Activated naive CD8-positive, alpha-beta T cell treated with anti-CD3 and anti-CD28 coated beads, Interleukin-2, amount 50 U/mL, for 24 hours (primary cell): ENCODE measurements at regions not wholly inside any gene's neighbourhood (a gene's known extent, or its start where the extent isn't known, plus 50 kb on each side); places are given as distances from the start of the nearest gene placed in this dataset.
"Not testable (repeated sequence)": the region's sequence is repeated elsewhere in the genome, so short reads cannot be mapped to it uniquely, and the experiment has no call there.

Source experiments
- ATAC-seq: fragments of 150-1000 bp; cut with Tn5 transposase; one replicate; pipeline ENCODE4 v1.10.0; 2021
- DNase-seq: peaks from one replicate; pipeline ENCODE4 v3.0.0; 2021
- H3K27ac Mint-ChIP-seq: one replicate; pipeline ENCODE4 v1.8.0; 2021; ENCODE audit warnings: mild to moderate bottlenecking, mixed read lengths
- H3K27me3 Mint-ChIP-seq: one replicate; pipeline ENCODE4 v1.8.0; 2021; ENCODE audit warnings: mixed read lengths
- H3K36me3 Mint-ChIP-seq: one replicate; pipeline ENCODE4 v1.8.0; 2021; ENCODE audit warnings: low read depth, mixed read lengths
- H3K4me1 Mint-ChIP-seq: one replicate; pipeline ENCODE4 v1.8.0; 2021; ENCODE audit warnings: mixed read lengths
- H3K4me3 Mint-ChIP-seq: one replicate; pipeline ENCODE4 v1.8.0; 2021; ENCODE audit warnings: mild to moderate bottlenecking, moderate library complexity, mixed read lengths
- H3K9me3 Mint-ChIP-seq: one replicate; pipeline ENCODE4 v1.8.0; 2021; ENCODE audit warnings: mixed read lengths

GRCh38 chr7:75257442-75257841 lies 138.0 kb upstream of the TRIM73 start:
- H3K4me1 Mint-ChIP-seq, ATAC-seq, H3K9me3 Mint-ChIP-seq, H3K36me3 Mint-ChIP-seq, H3K27ac Mint-ChIP-seq, H3K4me3 Mint-ChIP-seq, H3K27me3 Mint-ChIP-seq, DNase-seq: not testable (repeated sequence)

- DNase-seq, H3K36me3 Mint-ChIP-seq, ATAC-seq, H3K27ac Mint-ChIP-seq, H3K4me1 Mint-ChIP-seq, H3K9me3 Mint-ChIP-seq, H3K4me3 Mint-ChIP-seq, H3K27me3 Mint-ChIP-seq: not testable (repeated sequence)
Observed at GRCh38 chr7:75259454-75260003, 135.9 kb upstream of the TRIM73 start.

GRCh38 chr7:75261660-75262059 lies 133.8 kb upstream of the TRIM73 start:
- H3K4me1 Mint-ChIP-seq, H3K27me3 Mint-ChIP-seq, ATAC-seq: not testable (repeated sequence)

GRCh38 chr7:75268158-75268557 lies 127.3 kb upstream of the TRIM73 start:
- not testable (repeated sequence) for ATAC-seq, H3K27me3 Mint-ChIP-seq, H3K27ac Mint-ChIP-seq, H3K4me3 Mint-ChIP-seq, H3K4me1 Mint-ChIP-seq, DNase-seq, H3K9me3 Mint-ChIP-seq, H3K36me3 Mint-ChIP-seq

More at GRCh38 chr7:75261660-75262059, 133.8 kb upstream of the TRIM73 start:
- DNase-seq, H3K27ac Mint-ChIP-seq, H3K4me3 Mint-ChIP-seq, H3K36me3 Mint-ChIP-seq, H3K9me3 Mint-ChIP-seq: not testable (repeated sequence)

GRCh38 chr7:75269159-75269558 lies 126.3 kb upstream of the TRIM73 start:
- H3K4me3 Mint-ChIP-seq, H3K27me3 Mint-ChIP-seq, H3K36me3 Mint-ChIP-seq, ATAC-seq, H3K4me1 Mint-ChIP-seq, DNase-seq, H3K27ac Mint-ChIP-seq, H3K9me3 Mint-ChIP-seq: not testable (repeated sequence)

GRCh38 chr7:75274114-75274513 lies 121.3 kb upstream of the TRIM73 start:
- H3K27me3 Mint-ChIP-seq, H3K36me3 Mint-ChIP-seq, H3K4me3 Mint-ChIP-seq, DNase-seq, H3K9me3 Mint-ChIP-seq, H3K4me1 Mint-ChIP-seq, H3K27ac Mint-ChIP-seq: not testable (repeated sequence)
- peak; percentile 54 for ATAC-seq
